GM12878 (cell line): ENCODE measurements at regions not wholly inside any gene's neighbourhood (a gene's known extent, or its start where the extent isn't known, plus 50 kb on each side); places are given as distances from the start of the nearest gene placed in this dataset.

Experiments used
- ATAC-seq: fragments of 200-7000 bp; cut with Tn5 transposase; 3 replicates; pipeline ENCODE4 v1.9.1; 2020; ENCODE audit warnings: mild to moderate bottlenecking, moderate library complexity
- BruUV-seq: library from RNA; stranded (reverse); fragments of 400-500 nt; replicated peaks from 2 replicates; lab custom pipeline; 2021; lab: Mats Ljungman, UMichigan
- CTCF ChIA-PET: fragments of 300-600 bp; sonication (Branson Sonifier 250); formaldehyde crosslinking; extraction: SDS; loops from one replicate; lab custom pipeline; 2021; ENCODE audit warnings: inconsistent platforms; lab: Yijun Ruan, JAX
- POLR2A ChIA-PET: fragments of 350-600 bp; formaldehyde crosslinking; extraction: SDS; loops from one replicate; lab custom pipeline; 2021; ENCODE audit warnings: inconsistent platforms; lab: Charles Lee
- RAD21 ChIA-PET: fragments of 300-600 bp; sonication (Branson Sonifier 250); formaldehyde crosslinking; loops from one replicate; lab custom pipeline; 2023; ENCODE audit warnings: antibody characterized with exemption; ENCODE audit not compliant: unreplicated experiment; lab: Charles Lee
- SMC1A ChIA-PET: fragments of 300-600 bp; sonication (Branson Sonifier 250); formaldehyde crosslinking; loops from one replicate; lab custom pipeline; 2023; ENCODE audit not compliant: unreplicated experiment, uncharacterized antibody; lab: Charles Lee
- DNase-seq: peaks from one replicate; pipeline ENCODE4 v3.0.0-alpha.2; 2011; ENCODE audit warnings: low read depth, low spot score
- FAIRE-seq: peaks from 3 replicates; lab custom pipeline; 2011; peaks lifted over from hg19 to GRCh38; lab: Jason Lieb, UNC
- H2AFZ ChIP-seq: 2 replicates; pipeline ENCODE4 v1.6.0; 2011; ENCODE audit warnings: low read depth, low read length, control low read depth; ENCODE audit not compliant: control insufficient read depth
- H3K27ac ChIP-seq: 2 replicates; pipeline ENCODE4 v1.5.1; 2011; ENCODE audit warnings: control low read depth; ENCODE audit not compliant: control insufficient read depth, insufficient read depth
- H3K27me3 ChIP-seq, 2 experiments: replicated peaks in 1 of 2; 2 replicates each; pipeline versions ENCODE4 v1.6.0 to v1.6.1; 2011; ENCODE audit warnings: low read length in 1 of 2; ENCODE audit not compliant: control insufficient read depth in 2 of 2, insufficient read depth in 2 of 2
- H3K36me3 ChIP-seq, 2 experiments: 2 replicates each; pipeline ENCODE4 v1.5.1; 2011; ENCODE audit warnings: low read length in 1 of 2; ENCODE audit not compliant: control insufficient read depth in 2 of 2, insufficient read depth in 2 of 2
- H3K4me1 ChIP-seq: 2 replicates; pipeline ENCODE4 v1.6.1; 2011; ENCODE audit warnings: mild to moderate bottlenecking, low read length, moderate library complexity, mixed read lengths; ENCODE audit not compliant: control insufficient read depth, insufficient read depth
- H3K4me2 ChIP-seq: 2 replicates; pipeline ENCODE4 v1.6.0; 2011; ENCODE audit warnings: control low read depth; ENCODE audit not compliant: control insufficient read depth, insufficient read depth
- H3K4me3 ChIP-seq: fragments of 200-600 bp; sonication (generic); 2 replicates; pipeline ENCODE4 v1.5.1; 2016
- H3K79me2 ChIP-seq: 2 replicates; pipeline ENCODE4 v1.6.0; 2011; ENCODE audit warnings: low read length; ENCODE audit not compliant: control insufficient read depth, insufficient read depth
- H3K9ac ChIP-seq: 2 replicates; pipeline ENCODE4 v1.8.0; 2011; ENCODE audit warnings: low read length, control low read depth, mixed read lengths; ENCODE audit not compliant: control insufficient read depth, insufficient read depth
- H3K9me3 ChIP-seq: replicated peaks from 3 replicates; pipeline ENCODE4 v1.5.1; 2011; ENCODE audit warnings: mild to moderate bottlenecking, low read length; ENCODE audit not compliant: control insufficient read depth, insufficient read depth
- H4K20me1 ChIP-seq: 2 replicates; pipeline ENCODE4 v1.6.0; 2011; ENCODE audit not compliant: control insufficient read depth, insufficient read depth
- BMI1 ChIP-seq: fragments of 450-650 bp; IDR thresholded peaks from 2 replicates; pipeline ENCODE4 v1.6.1; 2016; ENCODE audit warnings: mild to moderate bottlenecking, moderate library complexity, borderline replicate concordance
- CBFB ChIP-seq: IDR thresholded peaks from 2 replicates; pipeline ENCODE4 v1.6.1; 2016; ENCODE audit warnings: antibody characterized with exemption, low read depth
- IRF5 ChIP-seq: fragments of 450-650 bp; IDR thresholded peaks from 2 replicates; pipeline ENCODE4 v1.6.1; 2017; ENCODE audit warnings: borderline replicate concordance
- MXI1 ChIP-seq: fragments of 150-350 bp; IDR thresholded peaks from 2 replicates; pipeline ENCODE4 v1.6.1; 2011; ENCODE audit warnings: low read depth, mild to moderate bottlenecking, inconsistent platforms, low read length, improper control_type of control experiment
- RFX5 ChIP-seq: IDR thresholded peaks from 2 replicates; pipeline ENCODE4 v1.6.1; 2011; ENCODE audit warnings: low read depth, low read length, improper control_type of control experiment
- SP1 ChIP-seq: IDR thresholded peaks from one replicate; pipeline ENCODE4 v1.6.1; 2011; ENCODE audit warnings: low read depth, low read length
- SPI1 ChIP-seq: IDR thresholded peaks from 2 replicates; pipeline ENCODE4 v1.6.1; 2011; ENCODE audit warnings: low read depth, mild to moderate bottlenecking, low read length, moderate library complexity, borderline replicate concordance; ENCODE audit not compliant: insufficient read depth
- STAT1 ChIP-seq: fragments of 450-650 bp; conservative IDR thresholded peaks from 2 replicates; pipeline ENCODE4 v1.6.1; 2014; ENCODE audit warnings: antibody characterized with exemption, mild to moderate bottlenecking
- WGBS: methylation state at CpG from one replicate; pipeline ENCODE4 v1.1.6; 2016; ENCODE audit warnings: low lambda C conversion rate; ENCODE audit not compliant: insufficient replicate concordance, insufficient coverage; ENCODE audit errors: missing lambda C conversion rate; 5-methylcytosine and 5-hydroxymethylcytosine counted together
- in situ Hi-C: fragments of 300-500 bp; cut with MboI; formaldehyde crosslinking; loops from 9 replicates; pipeline ENCODE4 v1.14.3; 2018; ENCODE audit warnings: mixed read lengths
- intact Hi-C: fragments of 100-400 bp; cut with micrococcal nuclease; formaldehyde crosslinking; loops from one replicate; pipeline ENCODE4 v1.14.2; 2022; ENCODE audit not compliant: unreplicated experiment

- in situ Hi-C loops = no loop called here
- Histone ChIP-seq H3K4me1 (no peaks in the 10 kb centered on the region), H3K9ac (no peak overlapping the region), H4K20me1 (no peaks in the 10 kb centered on the region), H3K27me3 (no peaks in the 10 kb centered on the region), H3K9me3 (no peaks in the 10 kb centered on the region), H2AFZ (no peak overlapping the region), H3K4me3 (no peak overlapping the region), H3K27ac (no peak overlapping the region), H3K4me2 (no peak overlapping the region), H3K79me2 (no peaks in the 10 kb centered on the region), H3K36me3 (no peaks in the 10 kb centered on the region)
- RAD21 ChIA-PET = no interaction called here
- TF ChIP-seq SP1 (no peak), STAT1 (no peak), IRF5 (no peak), RFX5 (no peak), SPI1 (no peak), BMI1 (no peak), MXI1 (no peak), CBFB (no peak)
- CTCF ChIA-PET = interaction anchor here (1.0 to 1.7 kb wide), 2 partner anchors 19 to 120 kb away, joined by 3 to 4 read pairs; no protein-coding TSS in a partner anchor
- no TSS peak for BruUV-seq
- DNase-seq = no peak
- POLR2A ChIA-PET = no interaction called here
- 30% methylated on average over 9 of the region's 9 CpGs for WGBS
- no peak for ATAC-seq
- SMC1A ChIA-PET = no interaction called here
- intact Hi-C loops = no loop called here
- FAIRE-seq = no peak
These were observed 576.4 kb downstream of the REEP3 start for GRCh38 chr10:64097391-64098122.
